Glutamatergic neuron (in vitro differentiated cells): ENCODE measurements at regions not wholly inside any gene's neighbourhood (a gene's known extent, or its start where the extent isn't known, plus 50 kb on each side); places are given as distances from the start of the nearest gene placed in this dataset.

ENCODE experiments used
- DNase-seq: peaks from one replicate; pipeline ENCODE4 v3.0.0; 2022
- H3K27ac Mint-ChIP-seq: one replicate; pipeline ENCODE4 v1.8.0; 2020; ENCODE audit warnings: mild to moderate bottlenecking, mixed read lengths, inconsistent platforms; ENCODE audit not compliant: unreplicated experiment
- H3K27me3 Mint-ChIP-seq: one replicate; pipeline ENCODE4 v1.8.0; 2020; ENCODE audit warnings: mild to moderate bottlenecking, moderate library complexity, mixed read lengths, inconsistent platforms; ENCODE audit not compliant: unreplicated experiment
- H3K36me3 Mint-ChIP-seq: one replicate; pipeline ENCODE4 v1.8.0; 2020; ENCODE audit warnings: mild to moderate bottlenecking, mixed read lengths, inconsistent platforms; ENCODE audit not compliant: unreplicated experiment
- H3K4me1 Mint-ChIP-seq: one replicate; pipeline ENCODE4 v1.8.0; 2020; ENCODE audit warnings: mild to moderate bottlenecking, low read depth, mixed read lengths, inconsistent platforms; ENCODE audit not compliant: unreplicated experiment
- H3K4me3 Mint-ChIP-seq: one replicate; pipeline ENCODE4 v1.8.0; 2020; ENCODE audit warnings: mild to moderate bottlenecking, mixed read lengths, inconsistent platforms; ENCODE audit not compliant: unreplicated experiment
- H3K9me3 Mint-ChIP-seq: one replicate; pipeline ENCODE4 v1.8.0; 2020; ENCODE audit warnings: mild to moderate bottlenecking, moderate library complexity, mixed read lengths, inconsistent platforms; ENCODE audit not compliant: unreplicated experiment
- CTCF ChIP-seq: fragments of 200-600 bp; sonication (generic); IDR thresholded peaks from one replicate; pipeline ENCODE4 v1.5.0; 2021; ENCODE audit not compliant: partially characterized antibody, unreplicated experiment

GRCh38 chr10:31148951-31149350 is 117.3 kb upstream of the ZNF438 start:
- DNase-seq: no peak
- H3K27ac Mint-ChIP-seq: no peak overlapping the region
- peaks cover 9% of the 10 kb centered on the region for H3K27me3 Mint-ChIP-seq
- H3K4me1 Mint-ChIP-seq: peaks cover 19% of the 10 kb centered on the region
- no peak for TF ChIP-seq CTCF
- no peak overlapping the region for H3K4me3 Mint-ChIP-seq
- peaks cover 2% of the 10 kb centered on the region for H3K36me3 Mint-ChIP-seq
- H3K9me3 Mint-ChIP-seq: peaks cover 8% of the 10 kb centered on the region

GRCh38 chr10:31149835-31150512 is 118.3 kb upstream of the ZNF438 start:
- peaks cover 18% of the 10 kb centered on the region for H3K4me1 Mint-ChIP-seq
- H3K9me3 Mint-ChIP-seq: peaks cover 9% of the 10 kb centered on the region
- TF ChIP-seq CTCF: no peak
- H3K36me3 Mint-ChIP-seq: peaks cover 4% of the 10 kb centered on the region
- peaks cover 6% of the 10 kb centered on the region for H3K27me3 Mint-ChIP-seq
- DNase-seq: no peak
- no peak overlapping the region for H3K4me3 Mint-ChIP-seq
- no peak overlapping the region for H3K27ac Mint-ChIP-seq

GRCh38 chr10:31151301-31151700 is 119.6 kb upstream of the ZNF438 start:
- Mint-ChIP-seq H3K27ac (no peak overlapping the region), H3K36me3 (peaks cover 4% of the 10 kb centered on the region), H3K4me3 (no peak overlapping the region), H3K9me3 (peaks cover 7% of the 10 kb centered on the region), H3K4me1 (peaks cover 11% of the 10 kb centered on the region), H3K27me3 (peaks cover 6% of the 10 kb centered on the region)
- no peak for TF ChIP-seq CTCF
- DNase-seq: no peak

GRCh38 chr10:31152421-31153135 is 120.9 kb upstream of the ZNF438 start:
- Mint-ChIP-seq H3K4me1 (peaks cover 9% of the 10 kb centered on the region), H3K9me3 (peaks cover 5% of the 10 kb centered on the region), H3K27me3 (peaks cover 4% of the 10 kb centered on the region), H3K4me3 (no peak overlapping the region), H3K27ac (no peak overlapping the region), H3K36me3 (peaks cover 4% of the 10 kb centered on the region)
- DNase-seq: no peak
- no peak for TF ChIP-seq CTCF

GRCh38 chr10:31153161-31153560 is 121.5 kb upstream of the ZNF438 start:
- Mint-ChIP-seq H3K36me3 (peaks cover 4% of the 10 kb centered on the region), H3K4me1 (peaks cover 11% of the 10 kb centered on the region), H3K27ac (no peak overlapping the region), H3K9me3 (peaks cover 4% of the 10 kb centered on the region), H3K4me3 (no peak overlapping the region), H3K27me3 (peaks cover 4% of the 10 kb centered on the region)
- no peak for TF ChIP-seq CTCF
- no peak for DNase-seq
